GM21723 (cell line): ENCODE measurements at regions not wholly inside any gene's neighbourhood (a gene's known extent, or its start where the extent isn't known, plus 50 kb on each side); places are given as distances from the start of the nearest gene placed in this dataset.
"Not testable (repeated sequence)": the region's sequence is repeated elsewhere in the genome, so short reads cannot be mapped to it uniquely, and the experiment has no call there.

ENCODE experiments used
- ATAC-seq: cut with Tn5 transposase; IDR thresholded peaks from one replicate; pipeline ENCODE4 v1.9.1; 2021; ENCODE audit warnings: mild to moderate bottlenecking, moderate library complexity; ENCODE audit not compliant: unreplicated experiment

- no peak for ATAC-seq
These were observed 1122.8 kb upstream of the ATXN8OS start for GRCh38 chr13:68984688-68985319.

- no peak for ATAC-seq
These were observed 1124.5 kb upstream of the ATXN8OS start for GRCh38 chr13:68982961-68983619.

- ATAC-seq = no peak
These were observed 1131.3 kb upstream of the ATXN8OS start for GRCh38 chr13:68976287-68976686.

- no peak for ATAC-seq
These were observed 1137.1 kb upstream of the ATXN8OS start for GRCh38 chr13:68970532-68970931.

GRCh38 chr13:68948586-68948985 lies 1159.0 kb upstream of the ATXN8OS start:
- no peak for ATAC-seq

- no peak for ATAC-seq
These were observed 1163.4 kb upstream of the ATXN8OS start for GRCh38 chr13:68944272-68944671.

- ATAC-seq = no peak
These were observed 1167.6 kb upstream of the ATXN8OS start for GRCh38 chr13:68940049-68940448.

- ATAC-seq = no peak
These were observed 1169.0 kb upstream of the ATXN8OS start for GRCh38 chr13:68938639-68939038.

- no peak for ATAC-seq
These were observed 1178.4 kb upstream of the ATXN8OS start for GRCh38 chr13:68929075-68929745.

- ATAC-seq = no peak
These were observed 1180.1 kb upstream of the ATXN8OS start for GRCh38 chr13:68927387-68928026.

GRCh38 chr13:68923995-68924394 lies 1183.6 kb upstream of the ATXN8OS start:
- no peak for ATAC-seq

GRCh38 chr13:68908879-68909278 lies 1198.7 kb upstream of the ATXN8OS start:
- no peak for ATAC-seq

- ATAC-seq = no peak
These were observed 1202.4 kb upstream of the ATXN8OS start for GRCh38 chr13:68905186-68905585.

- ATAC-seq = no peak
These were observed 1210.2 kb upstream of the ATXN8OS start for GRCh38 chr13:68897331-68897928.

GRCh38 chr13:68895696-68896095 lies 1211.9 kb upstream of the ATXN8OS start:
- ATAC-seq = no peak

- ATAC-seq = not testable (repeated sequence)
These were observed 1213.9 kb upstream of the ATXN8OS start for GRCh38 chr13:68893721-68894120.

GRCh38 chr13:68892596-68892995 lies 1215.0 kb upstream of the ATXN8OS start:
- not testable (repeated sequence) for ATAC-seq

- not testable (repeated sequence) for ATAC-seq
These were observed 1217.5 kb upstream of the ATXN8OS start for GRCh38 chr13:68890101-68890500.

- ATAC-seq = no peak
These were observed 1218.8 kb upstream of the ATXN8OS start for GRCh38 chr13:68888832-68889231.

GRCh38 chr13:68872338-68872737 lies 1235.3 kb upstream of the ATXN8OS start:
- ATAC-seq = no peak

- no peak for ATAC-seq
These were observed 1256.6 kb upstream of the ATXN8OS start for GRCh38 chr13:68851026-68851425.
